Colonic mucosa (tissue), 4 donors: ENCODE measurements at regions not wholly inside any gene's neighbourhood (a gene's known extent, or its start where the extent isn't known, plus 50 kb on each side); places are given as distances from the start of the nearest gene placed in this dataset.
A peak's percentile ranks its signal among the peaks of the same experiment; 100 is the strongest.
"Not testable (repeated sequence)": the region's sequence is repeated elsewhere in the genome, so short reads cannot be mapped to it uniquely, and the experiment has no call there.

Source experiments
- DNase-seq: peaks from one replicate; pipeline ENCODE4 v3.0.0-alpha.2; 2020
- H3K27ac ChIP-seq: fragments of 200-600 bp; one replicate; pipeline ENCODE4 v1.8.0; 2021
- H3K27me3 ChIP-seq: fragments of 200-600 bp; one replicate; pipeline ENCODE4 v1.8.0; 2021
- H3K36me3 ChIP-seq: fragments of 200-600 bp; one replicate; pipeline ENCODE4 v1.8.0; 2021
- H3K4me1 ChIP-seq: fragments of 200-600 bp; one replicate; pipeline ENCODE4 v1.8.0; 2021; ENCODE audit warnings: mild to moderate bottlenecking
- H3K4me3 ChIP-seq: fragments of 200-600 bp; one replicate; pipeline ENCODE4 v1.8.0; 2021
- H3K9ac ChIP-seq, 2 donors: one replicate each; pipeline ENCODE4 v1.7.0; 2013; ENCODE audit warnings: control low read depth in 2 of 2, low read depth in 2 of 2, low read length in 2 of 2
- H3K9me3 ChIP-seq: fragments of 200-600 bp; one replicate; pipeline ENCODE4 v1.8.0; 2021
- intact Hi-C: fragments of 100-400 bp; cut with DNase I; formaldehyde crosslinking; loops from one replicate; pipeline ENCODE4 v1.14.1; 2022
- donor health status: healthy.
- donor health status: DM: no; HTN: no; CAD: no.
- donor health status: DM: no; HTN: no; CAD: no.

GRCh38 chr5:34192064-34192922, 149.3 kb upstream of the C1QTNF3 start:
- DNase-seq, H3K36me3 ChIP-seq, intact Hi-C loops, H3K27me3 ChIP-seq, H3K4me3 ChIP-seq, H3K27ac ChIP-seq, H3K9me3 ChIP-seq, H3K4me1 ChIP-seq, H3K9ac ChIP-seq: not testable (repeated sequence)

- H3K9me3 ChIP-seq, intact Hi-C loops, H3K27ac ChIP-seq, H3K4me1 ChIP-seq, H3K36me3 ChIP-seq, H3K4me3 ChIP-seq, H3K9ac ChIP-seq, DNase-seq, H3K27me3 ChIP-seq: not testable (repeated sequence)
These were observed 149.9 kb upstream of the C1QTNF3 start for GRCh38 chr5:34192923-34193262.

- intact Hi-C loops, H3K4me3 ChIP-seq, H3K36me3 ChIP-seq, H3K4me1 ChIP-seq, H3K9ac ChIP-seq, DNase-seq, H3K27ac ChIP-seq, H3K27me3 ChIP-seq, H3K9me3 ChIP-seq: not testable (repeated sequence)
These were observed 150.3 kb upstream of the C1QTNF3 start for GRCh38 chr5:34193297-34193696.

GRCh38 chr5:34193804-34194203, 150.8 kb upstream of the C1QTNF3 start:
- H3K9ac ChIP-seq, intact Hi-C loops, H3K27ac ChIP-seq, H3K4me1 ChIP-seq, DNase-seq, H3K9me3 ChIP-seq, H3K4me3 ChIP-seq, H3K36me3 ChIP-seq, H3K27me3 ChIP-seq: not testable (repeated sequence)

- H3K36me3 ChIP-seq, H3K4me3 ChIP-seq, H3K9ac ChIP-seq, H3K27me3 ChIP-seq, DNase-seq, intact Hi-C loops, H3K27ac ChIP-seq, H3K4me1 ChIP-seq, H3K9me3 ChIP-seq: not testable (repeated sequence)
These were observed 153.1 kb upstream of the C1QTNF3 start for GRCh38 chr5:34196091-34196490.

- H3K9ac ChIP-seq, H3K4me3 ChIP-seq, intact Hi-C loops, H3K4me1 ChIP-seq, H3K36me3 ChIP-seq, H3K27me3 ChIP-seq, H3K27ac ChIP-seq, H3K9me3 ChIP-seq, DNase-seq: not testable (repeated sequence)
These were observed 162.3 kb upstream of the C1QTNF3 start for GRCh38 chr5:34205347-34205746.

- H3K4me1 ChIP-seq, DNase-seq, H3K9me3 ChIP-seq, H3K27ac ChIP-seq, H3K27me3 ChIP-seq, H3K9ac ChIP-seq, H3K36me3 ChIP-seq, intact Hi-C loops, H3K4me3 ChIP-seq: not testable (repeated sequence)
These were observed 174.4 kb upstream of the C1QTNF3 start for GRCh38 chr5:34217386-34217785.

- H3K27me3 ChIP-seq, H3K4me3 ChIP-seq, DNase-seq, H3K36me3 ChIP-seq, H3K9me3 ChIP-seq, H3K27ac ChIP-seq, H3K9ac ChIP-seq, intact Hi-C loops, H3K4me1 ChIP-seq: not testable (repeated sequence)
These were observed 178.5 kb upstream of the C1QTNF3 start for GRCh38 chr5:34221329-34222073.

GRCh38 chr5:34223158-34223557, 180.1 kb upstream of the C1QTNF3 start:
- H3K36me3 ChIP-seq, DNase-seq, H3K27me3 ChIP-seq, H3K4me3 ChIP-seq, intact Hi-C loops, H3K27ac ChIP-seq, H3K4me1 ChIP-seq, H3K9me3 ChIP-seq, H3K9ac ChIP-seq: not testable (repeated sequence)

- intact Hi-C loops, H3K9ac ChIP-seq: not testable (repeated sequence)
These were observed 187.4 kb upstream of the C1QTNF3 start for GRCh38 chr5:34230402-34230801.

GRCh38 chr5:34243802-34244201, 200.8 kb upstream of the C1QTNF3 start:
- peak overlapping the region; percentile 80 for H3K27ac ChIP-seq
- H3K36me3 ChIP-seq, H3K9me3 ChIP-seq, H3K4me1 ChIP-seq, H3K9ac ChIP-seq, H3K4me3 ChIP-seq, intact Hi-C loops, H3K27me3 ChIP-seq, DNase-seq: not testable (repeated sequence)

More at GRCh38 chr5:34230402-34230801, 187.4 kb upstream of the C1QTNF3 start:
- not testable (repeated sequence) for H3K9me3 ChIP-seq, DNase-seq, H3K36me3 ChIP-seq, H3K4me1 ChIP-seq, H3K4me3 ChIP-seq, H3K27me3 ChIP-seq, H3K27ac ChIP-seq

GRCh38 chr5:34244281-34245031, 201.4 kb upstream of the C1QTNF3 start:
- H3K9ac ChIP-seq, H3K9me3 ChIP-seq, H3K4me1 ChIP-seq, intact Hi-C loops, H3K27me3 ChIP-seq, H3K36me3 ChIP-seq: not testable (repeated sequence)
- peak; percentile 74 for DNase-seq
- H3K27ac ChIP-seq, result peak overlapping the region; percentile 80
- peak overlapping the region; percentile 38 for H3K4me3 ChIP-seq

GRCh38 chr5:34245032-34245394, 202.0 kb upstream of the C1QTNF3 start:
- Histone ChIP-seq H3K4me3 (peak overlapping the region; percentile 38), H3K27ac (peak overlapping the region; percentile 80)
- DNase-seq, H3K27me3 ChIP-seq, intact Hi-C loops, H3K9me3 ChIP-seq, H3K9ac ChIP-seq, H3K4me1 ChIP-seq, H3K36me3 ChIP-seq: not testable (repeated sequence)
